Activated CD4-positive, alpha-beta T cell treated with anti-CD3 and anti-CD28 coated beads, Interleukin-2, amount 50 U/mL, for 16 hours (primary cell): ENCODE measurements at regions not wholly inside any gene's neighbourhood (a gene's known extent, or its start where the extent isn't known, plus 50 kb on each side); places are given as distances from the start of the nearest gene placed in this dataset.
"Not testable (repeated sequence)": the region's sequence is repeated elsewhere in the genome, so short reads cannot be mapped to it uniquely, and the experiment has no call there.

Experiments
- DNase-seq: peaks from one replicate; pipeline ENCODE4 v3.0.0-alpha.2; 2020

DNA sequence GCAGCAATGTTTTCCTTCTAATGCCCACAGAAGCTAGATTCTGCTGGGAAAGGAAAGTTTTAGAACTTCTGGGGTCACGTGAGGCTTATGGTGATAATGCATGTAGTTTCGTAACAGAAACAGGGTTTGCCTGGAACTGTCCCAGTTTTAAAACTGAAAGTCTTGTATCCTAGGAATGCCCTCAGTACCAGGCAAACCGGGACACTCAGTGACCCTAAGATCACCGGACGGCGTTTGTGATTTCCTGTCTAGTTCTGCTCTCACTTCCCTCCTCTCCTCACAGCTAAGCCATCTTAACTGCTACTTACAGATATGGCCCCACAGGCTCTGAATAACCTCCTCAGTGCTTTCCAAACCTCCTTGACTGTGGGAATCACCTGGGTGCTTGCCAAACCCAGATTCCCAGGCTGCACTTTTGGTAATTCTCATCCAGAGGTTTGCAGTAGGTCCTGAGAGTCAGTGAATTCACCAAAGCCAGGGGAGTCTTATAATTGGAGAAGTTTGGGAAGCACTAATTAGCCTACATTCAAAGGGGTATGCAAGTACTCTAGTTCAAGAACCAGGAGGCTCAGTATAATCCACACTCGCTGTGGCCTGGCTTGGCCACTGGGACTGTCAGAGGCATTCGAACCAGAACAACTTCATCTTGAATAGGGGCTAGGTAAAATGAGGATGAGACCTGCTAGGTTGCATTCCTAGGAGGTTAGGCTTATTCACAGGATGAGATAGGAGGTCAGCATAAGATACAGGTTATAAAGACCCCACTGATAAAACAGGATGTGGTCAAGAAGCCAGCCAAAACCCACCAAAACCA lies 231.6 kb upstream of the MYLIP start:
- no peak for DNase-seq

DNA sequence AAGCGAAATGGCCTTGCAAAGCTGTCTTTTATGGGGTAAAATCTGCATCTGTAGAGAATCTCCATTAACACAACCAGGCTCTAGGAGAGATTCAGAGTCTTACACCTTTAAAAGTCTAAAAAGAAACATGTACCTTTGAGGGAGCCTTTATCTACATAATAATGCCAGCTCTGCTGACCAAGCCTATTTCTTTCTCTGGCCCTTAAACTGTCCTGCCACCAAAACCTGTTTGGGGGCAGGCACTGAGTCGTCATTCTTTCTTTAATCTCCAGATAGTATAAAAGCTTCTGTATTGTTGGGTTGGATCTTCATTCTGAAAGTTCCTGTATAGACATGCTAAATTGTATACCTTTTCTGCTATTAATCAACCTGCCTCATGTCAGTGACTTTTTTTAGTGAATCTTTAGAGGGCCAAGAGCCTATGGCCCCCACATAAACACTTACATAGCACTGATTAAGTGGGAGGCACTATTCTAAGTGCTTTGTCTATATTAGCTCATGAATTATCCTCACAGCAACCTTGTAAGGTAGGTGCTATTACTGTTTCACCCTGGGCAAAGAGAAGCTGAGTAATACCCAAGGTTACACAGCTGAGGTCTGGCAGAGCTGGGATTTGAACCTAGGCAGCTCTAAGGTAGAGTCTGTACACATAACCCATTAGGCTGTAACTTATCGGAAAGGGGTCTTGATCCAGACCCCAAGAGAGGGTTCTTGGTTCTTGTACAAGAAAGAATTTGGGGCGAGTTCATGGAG lies 232.3 kb upstream of the DTNBP1 start:
- DNase-seq: no peak

DNA sequence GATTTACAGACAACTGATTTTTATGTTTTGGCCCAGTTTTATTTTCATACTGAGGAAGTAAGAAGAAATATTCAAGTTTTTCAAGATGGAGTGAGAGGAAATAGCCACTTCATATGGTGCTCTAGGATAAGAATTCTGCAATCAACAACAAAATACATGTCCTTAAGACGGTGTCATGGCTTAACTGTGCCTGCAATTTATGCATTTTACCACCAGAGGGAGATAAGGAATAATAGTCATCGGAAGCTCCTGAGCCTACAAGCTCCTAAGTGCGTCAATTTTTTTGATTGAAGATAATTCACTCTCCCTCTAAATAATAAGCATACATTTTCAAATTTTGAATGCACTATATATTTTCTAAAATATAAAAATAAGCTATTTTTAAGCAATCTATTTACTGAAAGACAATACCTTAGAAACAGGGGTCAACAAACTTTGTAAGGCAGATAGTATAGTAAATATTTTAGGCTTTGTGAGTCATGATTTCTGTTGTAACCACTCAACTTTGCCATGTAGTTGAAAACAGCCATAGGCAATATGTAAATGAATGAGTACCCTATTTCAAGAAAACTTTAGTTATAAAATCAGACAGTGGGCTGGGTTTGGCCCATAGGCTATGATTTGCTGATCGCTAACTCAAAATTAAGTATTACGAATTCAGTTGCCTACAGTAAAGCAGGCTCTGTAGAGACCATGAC lies 230.9 kb upstream of the DTNBP1 start:
- DNase-seq: peak; percentile 49

DNA sequence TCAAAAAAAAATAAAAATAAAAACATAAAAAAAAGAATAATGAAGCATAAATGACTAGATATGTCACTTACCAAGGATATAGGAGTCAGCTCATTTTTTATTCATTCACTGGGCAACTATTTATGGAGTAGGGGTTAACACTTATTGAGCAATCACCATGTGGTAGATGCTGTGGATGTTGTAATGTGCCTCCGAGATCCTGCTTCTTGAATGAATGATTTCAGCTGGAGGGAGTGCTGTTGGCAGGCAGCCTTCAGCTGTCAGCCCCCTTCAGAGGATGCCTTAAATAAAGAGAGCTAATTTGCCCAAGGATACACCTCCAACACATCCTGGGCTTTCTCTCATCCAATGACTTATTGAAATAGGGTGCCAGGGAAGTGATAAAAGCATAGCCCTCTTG lies 229.5 kb upstream of the DTNBP1 start:
- no peak for DNase-seq

DNA sequence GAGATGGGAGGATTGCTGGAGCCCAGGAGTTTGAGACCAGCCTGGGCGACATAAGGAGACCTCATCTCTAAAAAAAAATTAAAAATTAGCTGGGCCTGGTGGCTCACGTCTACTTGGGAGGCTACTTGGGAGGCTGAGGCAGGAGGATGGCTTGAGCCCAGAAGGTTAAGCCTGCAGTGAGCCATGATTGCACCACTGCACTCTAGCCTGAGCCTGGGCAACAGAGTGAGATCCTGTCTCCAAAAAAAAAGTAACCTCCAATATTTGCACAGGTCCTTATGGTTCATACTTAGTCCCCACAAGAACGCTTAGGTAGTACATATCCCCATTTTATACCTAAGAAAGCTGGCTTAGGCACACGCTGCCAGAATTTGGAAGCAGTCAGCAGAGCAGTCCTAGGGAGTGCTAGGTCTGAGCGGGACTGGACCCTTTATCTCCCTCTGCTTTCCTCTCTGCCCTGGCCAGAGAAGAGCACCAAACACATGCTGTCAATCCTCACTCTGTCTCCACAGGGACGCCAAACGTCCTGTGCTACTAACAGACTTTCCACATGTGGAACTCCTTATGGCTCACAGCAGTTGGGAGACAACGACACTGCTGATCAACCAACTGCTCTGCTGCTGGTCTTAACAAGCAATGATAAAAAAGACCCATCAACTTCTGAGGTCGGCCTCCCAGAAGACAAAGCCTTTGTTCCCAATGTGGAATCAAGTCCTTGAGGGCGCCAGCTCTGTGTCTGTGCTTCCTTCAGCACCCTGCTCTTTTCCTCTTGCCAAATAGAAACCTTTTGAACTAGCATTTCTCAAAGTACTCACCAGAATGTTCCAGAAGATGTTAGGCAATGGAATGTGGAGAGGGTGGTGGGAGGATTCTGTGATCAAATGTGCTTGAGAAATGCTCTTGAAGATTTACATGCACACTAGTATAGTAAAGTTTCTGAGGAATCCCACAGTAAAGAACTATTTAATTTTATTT lies 226.3 kb upstream of the DTNBP1 start:
- no peak for DNase-seq

DNA sequence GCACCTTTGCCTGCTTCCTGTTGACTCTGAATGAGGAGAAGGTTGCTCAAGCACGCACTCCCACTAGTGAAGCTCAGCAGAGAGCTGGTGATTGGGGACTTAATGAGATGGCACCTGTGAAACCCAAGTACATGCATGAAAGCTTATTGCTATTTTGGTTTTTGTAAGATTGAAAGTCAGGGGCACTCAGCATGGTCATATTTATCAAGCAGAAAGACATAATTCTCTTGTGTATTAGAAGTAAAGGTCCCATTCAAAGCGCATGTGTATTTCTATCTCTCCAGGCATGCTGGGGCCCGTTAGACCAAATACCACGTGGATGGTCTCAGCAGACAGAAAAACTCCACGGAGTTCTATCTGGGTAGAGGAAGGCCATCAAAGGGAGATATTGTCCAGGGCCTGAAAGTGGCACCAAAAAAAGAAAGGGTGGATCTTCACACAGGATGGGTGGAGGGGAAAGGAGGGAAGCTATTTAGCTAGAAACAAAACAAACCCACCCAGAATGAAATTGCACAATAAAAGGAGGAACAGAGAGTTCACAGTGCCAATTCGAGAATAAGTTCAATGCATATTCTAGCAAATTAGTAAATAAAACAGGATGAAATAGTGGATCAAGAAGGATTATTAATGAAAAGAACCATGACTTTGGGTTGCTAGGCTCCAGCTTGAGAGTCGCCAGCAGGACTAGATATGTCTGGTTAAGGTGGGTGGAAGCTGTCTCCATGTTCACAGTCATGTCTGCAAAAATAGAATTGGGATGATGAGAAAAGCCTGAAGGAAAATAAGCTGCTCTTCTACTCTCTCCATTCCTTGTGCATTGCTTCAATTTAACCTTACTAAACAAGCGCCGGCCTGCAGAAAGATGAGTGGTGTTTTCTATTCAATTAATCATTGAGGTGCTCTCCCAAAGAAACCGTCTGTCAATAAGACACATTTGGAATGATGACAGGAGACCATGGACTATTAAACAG lies 224.9 kb upstream of the DTNBP1 start:
- DNase-seq: no peak

DNA sequence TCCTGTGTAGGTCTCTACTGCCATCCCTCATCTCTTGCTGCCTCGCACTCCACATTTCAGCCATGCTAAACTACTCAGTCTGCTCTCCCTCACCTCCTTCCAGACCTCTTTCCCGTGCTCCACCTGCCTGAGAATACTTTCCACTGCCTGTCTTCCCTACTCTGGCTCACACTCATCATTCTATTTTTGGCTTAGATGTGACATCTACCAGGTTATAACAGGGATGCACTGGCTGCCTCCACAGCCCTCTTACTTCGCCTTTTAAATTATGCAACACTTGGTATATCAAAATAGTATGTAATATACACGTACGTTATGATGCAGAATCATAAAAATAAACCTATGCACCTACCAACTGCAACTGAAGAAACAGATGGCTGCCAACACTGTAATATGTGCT lies 222.8 kb upstream of the DTNBP1 start:
- no peak for DNase-seq

DNA sequence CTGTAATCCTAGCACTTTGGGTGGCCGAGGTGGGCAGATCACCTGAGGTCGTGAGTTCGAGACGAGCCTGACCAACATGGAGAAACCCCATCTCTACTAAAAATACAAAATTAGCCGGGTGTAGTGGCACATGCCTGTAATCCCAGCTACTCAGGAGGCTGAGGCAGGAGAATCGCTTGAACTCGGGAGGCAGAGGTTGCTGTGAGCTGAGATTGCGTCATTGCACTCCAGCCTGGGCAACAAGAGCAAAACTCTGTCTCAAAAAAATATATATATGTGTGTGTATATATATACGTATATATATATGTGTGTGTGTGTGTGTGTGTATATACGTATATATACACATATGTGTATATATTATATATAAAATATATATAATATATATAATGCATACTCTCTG lies 220.8 kb upstream of the DTNBP1 start:
- not testable (repeated sequence) for DNase-seq

DNA sequence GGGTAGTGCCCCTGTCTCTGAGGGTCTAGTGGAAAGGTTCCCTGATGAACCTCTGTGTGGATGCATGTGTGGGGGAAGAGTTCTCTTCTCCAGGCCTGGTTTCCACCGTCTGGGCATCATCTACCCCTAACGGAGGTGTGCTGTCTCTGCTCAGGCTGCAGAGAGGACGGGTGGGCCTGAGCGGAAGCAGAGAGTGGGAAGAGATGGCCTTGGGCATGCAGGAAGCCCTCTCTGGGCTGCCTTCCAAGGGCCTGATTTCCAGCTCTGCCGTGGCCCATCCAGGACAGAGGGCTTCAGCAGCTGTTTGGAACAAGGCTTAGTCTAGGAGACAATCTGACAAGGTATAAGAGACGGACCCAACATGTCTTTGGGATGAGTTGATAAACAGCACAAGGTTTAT lies 220.1 kb upstream of the DTNBP1 start:
- DNase-seq: no peak

DNA sequence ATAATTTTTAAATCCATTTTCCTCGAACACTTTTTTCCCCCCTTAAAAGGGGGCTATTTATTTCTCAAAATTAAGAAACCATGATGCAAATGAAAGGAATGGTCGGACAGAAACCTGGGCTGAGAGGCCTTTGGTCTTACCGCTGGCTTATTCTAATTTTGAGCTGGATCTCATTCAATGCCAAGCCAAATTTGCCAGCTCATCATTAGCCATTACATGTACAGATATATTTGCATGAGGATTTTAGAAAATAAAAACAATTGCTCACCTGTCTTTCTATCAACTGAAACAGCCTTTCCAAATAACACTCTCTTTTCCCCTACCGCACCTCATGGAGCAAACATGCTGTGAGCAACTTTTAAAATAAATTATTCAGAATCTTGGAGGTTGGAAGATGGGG lies 219.5 kb upstream of the DTNBP1 start:
- DNase-seq: no peak

DNA sequence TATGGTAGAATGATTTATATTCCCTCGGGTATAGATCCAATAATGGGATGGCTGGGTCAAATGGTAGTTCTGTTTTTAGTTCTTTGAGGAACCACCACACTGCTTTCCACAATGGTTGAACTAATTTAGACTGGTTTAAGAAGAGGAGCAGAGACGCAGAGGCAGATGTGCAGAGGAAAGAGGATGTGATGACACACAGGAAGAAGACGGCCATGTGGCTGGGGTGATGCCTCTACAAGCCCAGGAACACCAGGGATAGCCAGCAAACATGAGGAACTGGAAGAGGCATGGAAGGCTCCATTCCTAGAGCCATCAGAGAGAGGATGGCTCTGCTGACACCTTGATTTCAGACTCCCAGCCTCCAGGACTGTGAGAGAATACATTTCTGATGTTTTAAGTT lies 218.3 kb upstream of the DTNBP1 start:
- DNase-seq: no peak

DNA sequence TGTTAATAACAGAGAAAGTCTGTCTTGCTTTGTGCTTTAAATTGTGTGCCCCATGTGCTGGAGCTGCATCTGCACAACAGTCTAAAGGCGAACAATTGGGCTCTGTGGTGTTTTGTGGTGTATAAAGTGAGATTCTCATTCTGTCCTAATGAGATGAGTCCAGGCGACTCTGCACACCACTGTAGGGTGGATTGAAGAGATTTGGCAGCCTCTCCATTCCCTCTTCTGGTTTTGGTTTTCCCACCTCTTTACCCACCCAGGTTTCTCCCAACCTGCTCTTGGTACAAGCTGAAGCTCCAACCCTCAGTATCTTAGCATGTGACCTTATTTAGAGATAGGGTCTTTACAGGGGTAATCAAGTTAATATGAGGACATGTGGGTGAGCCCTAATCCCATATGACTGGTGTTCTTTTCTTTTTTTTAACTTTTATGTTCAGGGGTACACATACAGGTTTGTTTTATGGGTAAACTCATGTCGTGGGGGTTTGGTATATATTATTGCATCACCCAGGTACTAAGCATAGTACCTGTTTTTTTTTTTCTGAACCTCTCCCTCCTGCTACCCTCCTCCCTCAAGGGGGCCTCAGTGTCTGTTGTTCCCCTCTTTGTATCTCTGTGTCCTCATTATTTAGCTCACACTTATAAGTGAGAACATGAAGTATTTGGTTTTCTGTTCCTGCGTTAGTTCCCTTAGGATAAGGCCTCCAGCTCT lies 217.6 kb upstream of the DTNBP1 start:
- no peak for DNase-seq

DNA sequence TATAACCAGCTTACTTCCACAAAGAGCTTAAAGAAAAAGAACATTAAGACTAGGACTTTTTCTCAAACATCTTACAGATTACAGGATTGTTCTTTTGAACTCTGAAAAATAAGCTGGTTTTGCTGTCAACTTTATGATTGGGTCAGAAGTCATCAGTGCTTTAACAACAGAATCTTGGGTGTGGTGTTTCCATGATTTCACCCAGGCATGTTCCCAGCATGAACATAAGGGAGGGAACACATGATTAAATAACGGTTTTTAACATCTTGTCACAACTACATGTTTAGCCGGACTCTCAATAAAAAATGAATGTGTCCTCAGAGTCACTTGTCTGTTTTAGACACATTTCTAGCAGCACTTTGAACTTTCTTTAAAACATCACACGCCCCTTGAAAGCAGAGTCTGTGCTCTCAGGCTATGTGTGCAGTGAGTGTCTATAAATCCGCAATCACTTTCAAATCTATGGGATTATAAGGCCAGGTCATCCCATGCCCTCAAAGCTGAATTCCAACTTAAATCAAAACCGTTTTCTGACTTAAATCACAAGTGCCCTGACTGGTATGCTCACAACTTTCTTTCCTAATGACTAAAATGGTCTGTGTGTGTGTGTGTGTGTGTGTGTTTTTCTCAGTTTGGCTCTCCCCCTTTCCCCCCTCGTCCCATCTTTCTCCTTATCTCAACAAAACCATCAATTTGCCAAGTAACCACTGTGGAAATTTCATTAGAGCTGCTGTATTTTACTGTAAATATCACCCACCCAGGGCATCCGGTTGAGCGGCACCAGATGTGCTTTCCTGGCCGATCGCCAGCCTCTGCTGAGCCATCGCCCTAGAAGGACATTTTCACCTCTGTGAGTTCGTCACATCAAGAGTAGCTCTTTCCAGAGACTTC lies 216.8 kb upstream of the DTNBP1 start:
- peak; percentile 83 for DNase-seq

DNA sequence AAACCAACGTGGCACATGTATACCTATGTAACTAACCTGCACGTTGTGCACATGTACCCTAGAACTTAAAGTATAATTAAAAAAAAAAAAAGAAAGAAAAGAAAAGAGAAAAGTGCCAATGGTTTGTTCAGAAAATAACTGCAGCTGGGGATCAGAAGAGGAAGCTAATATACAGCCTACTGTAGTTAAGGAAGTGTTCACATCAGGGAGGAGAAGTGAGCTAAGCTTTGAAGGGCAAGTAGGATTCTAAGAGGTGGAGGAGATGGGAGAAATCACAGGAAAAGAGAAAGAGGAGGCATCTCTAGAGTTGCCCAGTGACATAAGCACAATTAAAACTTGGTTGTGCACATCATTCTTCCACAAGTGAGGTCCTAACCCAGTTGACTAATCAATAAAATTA lies 214.4 kb upstream of the DTNBP1 start:
- DNase-seq: no peak

DNA sequence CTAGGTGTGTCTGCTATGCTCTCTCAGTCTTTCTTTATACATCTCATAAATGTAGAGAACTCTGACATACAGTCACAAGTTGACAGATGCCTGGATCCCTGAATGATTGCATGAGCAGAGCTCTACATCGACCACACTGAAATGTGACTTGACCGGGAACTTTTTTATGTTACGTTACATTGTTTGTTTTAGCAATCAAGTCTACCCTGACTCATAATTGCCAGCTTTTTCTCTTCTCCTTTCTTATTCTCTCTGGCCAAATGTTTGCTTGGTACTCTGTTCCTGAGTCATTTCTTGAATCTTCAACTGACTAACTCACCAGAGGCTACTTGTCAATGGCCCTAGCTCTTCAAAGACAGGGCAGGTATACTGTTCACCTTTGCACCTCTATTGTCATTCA lies 213.6 kb upstream of the DTNBP1 start:
- peak; percentile 85 for DNase-seq

DNA sequence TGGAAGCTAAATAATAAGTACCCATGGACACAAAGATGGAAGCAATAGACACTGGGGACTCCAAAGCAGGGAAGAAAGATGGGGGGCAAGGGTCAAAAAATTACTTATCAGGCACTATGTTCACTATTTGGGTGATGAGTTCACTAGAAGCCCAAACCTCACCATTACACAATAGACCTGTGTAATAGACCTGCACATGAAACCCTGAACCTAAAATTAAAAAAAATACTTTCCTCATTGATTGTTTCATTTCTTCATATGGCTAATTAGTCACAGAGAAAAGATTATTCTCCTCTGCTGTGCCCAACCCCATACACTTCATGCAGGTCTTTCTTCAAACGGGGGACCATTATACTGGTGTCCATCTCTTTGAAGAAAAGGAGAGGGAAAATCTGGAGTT lies 213.0 kb upstream of the DTNBP1 start:
- no peak for DNase-seq

DNA sequence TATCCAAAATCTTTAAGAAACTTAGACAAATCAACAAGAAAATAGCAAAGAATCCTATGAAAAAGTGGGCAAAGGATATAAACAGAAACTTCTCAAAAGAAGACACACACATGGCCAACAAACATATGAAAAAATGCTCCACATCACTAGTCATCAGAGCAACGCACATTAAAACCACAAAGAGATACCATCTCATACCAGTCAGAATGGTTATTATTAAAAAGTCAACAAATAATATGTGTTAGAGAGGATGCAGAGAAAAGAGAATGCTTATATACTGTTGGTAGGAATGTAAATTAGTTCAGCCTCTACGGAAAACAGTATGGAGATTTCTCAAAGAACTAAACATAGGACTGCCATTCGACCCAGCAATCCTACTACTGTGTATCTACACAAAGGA lies 212.0 kb upstream of the DTNBP1 start:
- DNase-seq: no peak

DNA sequence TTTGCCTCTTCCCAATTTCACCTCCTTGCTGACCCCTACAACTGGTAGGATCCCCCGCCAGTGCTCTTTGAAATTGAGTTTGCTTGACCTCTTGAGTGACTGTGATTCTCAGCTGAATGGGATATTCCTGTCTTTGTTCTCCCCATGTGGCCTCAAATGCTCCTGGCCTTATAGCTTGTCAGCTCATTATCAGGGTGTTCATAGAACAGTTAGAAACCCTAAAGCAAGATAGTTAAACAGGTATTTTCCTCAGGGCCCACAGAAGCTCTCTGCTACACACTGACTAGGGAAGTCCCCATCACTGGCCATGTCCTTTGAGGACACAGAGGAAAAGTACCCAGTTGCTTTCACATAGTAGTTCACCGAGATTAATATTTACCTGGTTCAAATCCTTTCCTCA lies 211.5 kb upstream of the DTNBP1 start:
- DNase-seq: no peak

DNA sequence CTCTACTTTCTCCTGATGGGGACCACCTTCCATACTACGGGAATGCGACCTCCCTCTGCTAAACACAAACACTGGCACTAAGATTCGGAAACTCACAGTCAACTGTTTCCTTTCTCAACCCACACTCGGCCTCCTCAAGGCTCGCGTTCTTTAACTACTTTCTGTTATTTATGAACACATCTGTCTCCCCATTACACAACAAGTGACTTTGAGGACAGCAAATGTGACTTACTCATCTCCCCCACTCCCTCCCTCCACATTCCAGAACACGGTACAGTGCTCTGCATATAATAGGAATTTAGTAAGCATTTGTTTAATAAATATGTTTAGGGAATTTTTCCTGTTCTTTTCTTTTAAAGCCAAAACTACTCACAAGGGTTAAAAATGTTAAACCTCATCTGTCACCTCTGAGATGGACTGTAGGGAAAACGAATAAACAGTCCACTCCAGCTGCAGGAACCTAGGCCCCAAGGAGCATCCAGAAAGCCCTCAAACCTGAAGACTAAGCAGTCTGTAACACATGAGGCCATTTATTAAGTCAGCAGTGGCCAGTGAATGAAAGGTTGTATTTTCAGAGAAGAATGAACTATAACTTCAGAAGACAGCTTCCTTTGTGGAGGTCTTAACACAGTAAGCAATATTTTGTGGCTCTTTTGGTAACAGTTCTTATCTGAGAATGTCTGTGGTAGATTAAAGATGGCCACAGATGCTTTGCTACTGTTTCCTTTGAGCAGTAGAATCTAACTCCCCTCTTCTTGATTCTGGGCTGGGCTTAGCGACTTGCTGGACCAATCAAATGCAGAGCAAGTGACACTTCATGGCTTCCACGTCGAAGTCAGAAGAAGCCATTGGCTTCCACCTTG lies 209.6 kb upstream of the DTNBP1 start:
- DNase-seq: no peak
